CD14-positive monocyte (primary cell): ENCODE measurements at regions not wholly inside any gene's neighbourhood (a gene's known extent, or its start where the extent isn't known, plus 50 kb on each side); places are given as distances from the start of the nearest gene placed in this dataset.

ENCODE experiments used
- DNase-seq, 3 donors: peaks; one replicate each; pipeline ENCODE4 v3.0.0-alpha.2; 2011 to 2022
- H2AFZ ChIP-seq: 2 replicates; pipeline ENCODE4 v1.6.0; 2012; ENCODE audit warnings: mild to moderate bottlenecking, low read depth, low read length, inconsistent platforms; ENCODE audit not compliant: insufficient read depth, poor library complexity, severe bottlenecking
- H3K27ac ChIP-seq, 2 donors: 1 replicate in 1 of 2; 2 replicates in 1 of 2; pipeline ENCODE4 v1.5.1; 2012 to 2013; ENCODE audit warnings: low read length in 2 of 2, control low read depth in 1 of 2, inconsistent platforms in 1 of 2, low read depth in 1 of 2, mild to moderate bottlenecking in 1 of 2
- H3K27me3 ChIP-seq, 2 donors: one replicate each; pipeline versions ENCODE4 v1.6.0 to v1.6.1; 2011 to 2013; ENCODE audit warnings: low read length in 2 of 2; ENCODE audit not compliant: control insufficient read depth in 2 of 2, insufficient read depth in 2 of 2
- H3K36me3 ChIP-seq, 2 donors: replicated peaks in 1 of 2; 1 replicate in 1 of 2; 2 replicates in 1 of 2; pipeline versions ENCODE4 v1.5.1 to v1.6.1; 2012 to 2013; ENCODE audit warnings: low read length in 2 of 2, control low read depth in 1 of 2, inconsistent platforms in 1 of 2, mild to moderate bottlenecking in 1 of 2; ENCODE audit not compliant: insufficient read depth in 2 of 2, control insufficient read depth in 1 of 2
- H3K4me1 ChIP-seq, 2 donors: 1 replicate in 1 of 2; 2 replicates in 1 of 2; pipeline versions ENCODE4 v1.5.1 to v1.6.1; 2012 to 2013; ENCODE audit warnings: low read length in 2 of 2, control low read depth in 1 of 2, inconsistent platforms in 1 of 2, mild to moderate bottlenecking in 1 of 2, moderate library complexity in 1 of 2; ENCODE audit not compliant: insufficient read depth in 2 of 2, control insufficient read depth in 1 of 2
- H3K4me2 ChIP-seq: replicated peaks from 2 replicates; pipeline ENCODE3; 2012; ENCODE audit warnings: low read length, moderate library complexity, mild to moderate bottlenecking; ENCODE audit not compliant: poor library complexity, severe bottlenecking; ENCODE audit errors: extremely low read depth
- H3K4me3 ChIP-seq, 3 experiments: fragments of 200-600 bp in 1 of 3; sonication (generic) in 1 of 3; replicated peaks in 1 of 3; 1 replicate in 2 of 3; 2 replicates in 1 of 3; pipeline ENCODE4 v1.5.1; 2011 to 2013; ENCODE audit warnings: low read length in 3 of 3, mild to moderate bottlenecking in 3 of 3, control low read depth in 2 of 3, low read depth in 2 of 3, inconsistent platforms in 1 of 3, moderate library complexity in 1 of 3
- H3K79me2 ChIP-seq: 2 replicates; pipeline ENCODE4 v1.6.0; 2012; ENCODE audit warnings: mild to moderate bottlenecking, control low read depth, inconsistent platforms, low read length, moderate library complexity; ENCODE audit not compliant: insufficient read depth
- H3K9ac ChIP-seq: 2 replicates; pipeline ENCODE4 v1.6.0; 2017; ENCODE audit warnings: low read length, mild to moderate bottlenecking; ENCODE audit not compliant: insufficient read depth, poor library complexity, severe bottlenecking
- H3K9me3 ChIP-seq, 2 donors: replicated peaks in 1 of 2; 1 replicate in 1 of 2; 2 replicates in 1 of 2; pipeline versions ENCODE4 v1.5.1 to v1.6.1; 2012 to 2013; ENCODE audit warnings: low read length in 2 of 2, control low read depth in 1 of 2; ENCODE audit not compliant: control insufficient read depth in 1 of 2, insufficient read depth in 1 of 2
- H4K20me1 ChIP-seq: 2 replicates; pipeline ENCODE4 v1.6.0; 2012; ENCODE audit warnings: mild to moderate bottlenecking, low read length, control low read depth, moderate library complexity; ENCODE audit not compliant: insufficient read depth
- H3K27ac Mint-ChIP-seq, 7 donors: one replicate each; pipeline ENCODE4 v1.8.0; 2020; ENCODE audit warnings: mild to moderate bottlenecking in 7 of 7, mixed read lengths in 7 of 7, moderate library complexity in 6 of 7, inconsistent platforms in 2 of 7
- H3K27me3 Mint-ChIP-seq, 3 donors: one replicate each; pipeline ENCODE4 v1.8.0; 2021 to 2022; ENCODE audit warnings: low read depth in 3 of 3, mild to moderate bottlenecking in 3 of 3, mixed read lengths in 3 of 3, moderate library complexity in 3 of 3, inconsistent platforms in 1 of 3
- H3K36me3 Mint-ChIP-seq, 2 donors: one replicate each; pipeline ENCODE4 v1.8.0; 2020; ENCODE audit warnings: mixed read lengths in 2 of 2, inconsistent platforms in 1 of 2, mild to moderate bottlenecking in 1 of 2
- H3K4me1 Mint-ChIP-seq: one replicate; pipeline ENCODE4 v1.8.0; 2020; ENCODE audit warnings: mild to moderate bottlenecking, mixed read lengths
- H3K4me3 Mint-ChIP-seq, 2 donors: one replicate each; pipeline ENCODE4 v1.8.0; 2020; ENCODE audit warnings: mild to moderate bottlenecking in 2 of 2, mixed read lengths in 2 of 2, moderate library complexity in 1 of 2
- H3K9me3 Mint-ChIP-seq, 7 donors: one replicate each; pipeline ENCODE4 v1.8.0; 2020 to 2022; ENCODE audit warnings: mixed read lengths in 7 of 7, mild to moderate bottlenecking in 6 of 7, moderate library complexity in 6 of 7, inconsistent platforms in 2 of 7
- WGBS: methylation state at CpG from one replicate; pipeline ENCODE4 v1.1.5; 2013; ENCODE audit warnings: missing lambda C conversion rate; ENCODE audit not compliant: insufficient coverage; 5-methylcytosine and 5-hydroxymethylcytosine counted together
- intact Hi-C, 2 donors: fragments of 100-400 bp; cut with micrococcal nuclease; formaldehyde crosslinking; loops; one replicate each; pipeline versions ENCODE4 v1.15.0 to v1.15.1; 2023
- TF ChIP-seq, protein P1 (sequence below): fragments of 200-600 bp; IDR thresholded peaks from one replicate; pipeline ENCODE4 v1.8.0; 2022; ENCODE audit warnings: antibody characterized with exemption, mild to moderate bottlenecking

DNA sequence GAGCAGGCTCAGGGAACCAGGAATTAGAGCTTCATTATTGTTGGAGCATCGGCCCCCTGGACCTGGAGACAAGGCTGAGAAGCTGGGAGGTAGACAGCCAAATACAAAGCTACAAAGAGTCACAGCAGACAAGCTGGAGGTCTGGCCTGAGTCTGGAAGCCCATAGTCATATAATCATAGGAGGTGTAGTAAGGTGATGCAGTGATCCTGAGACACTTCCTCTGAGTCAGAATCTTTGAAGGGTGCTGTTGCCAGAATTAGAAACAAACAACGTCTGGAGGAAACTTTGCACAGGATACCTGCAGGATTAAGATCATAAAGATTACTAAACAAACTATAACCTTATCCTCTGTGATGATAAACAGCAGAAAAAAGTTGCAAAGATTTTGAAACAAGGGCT is 213.8 kb downstream of the DSC3 start:
- Mint-ChIP-seq H3K4me3 (no peak overlapping the region), H3K36me3 (no peaks in the 10 kb centered on the region), H3K4me1 (no peaks in the 10 kb centered on the region), H3K27me3 (no peaks in the 10 kb centered on the region), H3K9me3 (peaks cover 0 to 10% (median 0%) of the 10 kb centered on the region in 7 donors), H3K27ac (no peak overlapping the region)
- no peaks in the 10 kb centered on the region for H3K79me2 ChIP-seq
- intact Hi-C loops: no loop called here
- H3K27me3 ChIP-seq: no peaks in the 10 kb centered on the region
- H3K4me2 ChIP-seq: no peak overlapping the region
- H3K4me1 ChIP-seq: no peaks in the 10 kb centered on the region
- TF ChIP-seq, protein P1, sequence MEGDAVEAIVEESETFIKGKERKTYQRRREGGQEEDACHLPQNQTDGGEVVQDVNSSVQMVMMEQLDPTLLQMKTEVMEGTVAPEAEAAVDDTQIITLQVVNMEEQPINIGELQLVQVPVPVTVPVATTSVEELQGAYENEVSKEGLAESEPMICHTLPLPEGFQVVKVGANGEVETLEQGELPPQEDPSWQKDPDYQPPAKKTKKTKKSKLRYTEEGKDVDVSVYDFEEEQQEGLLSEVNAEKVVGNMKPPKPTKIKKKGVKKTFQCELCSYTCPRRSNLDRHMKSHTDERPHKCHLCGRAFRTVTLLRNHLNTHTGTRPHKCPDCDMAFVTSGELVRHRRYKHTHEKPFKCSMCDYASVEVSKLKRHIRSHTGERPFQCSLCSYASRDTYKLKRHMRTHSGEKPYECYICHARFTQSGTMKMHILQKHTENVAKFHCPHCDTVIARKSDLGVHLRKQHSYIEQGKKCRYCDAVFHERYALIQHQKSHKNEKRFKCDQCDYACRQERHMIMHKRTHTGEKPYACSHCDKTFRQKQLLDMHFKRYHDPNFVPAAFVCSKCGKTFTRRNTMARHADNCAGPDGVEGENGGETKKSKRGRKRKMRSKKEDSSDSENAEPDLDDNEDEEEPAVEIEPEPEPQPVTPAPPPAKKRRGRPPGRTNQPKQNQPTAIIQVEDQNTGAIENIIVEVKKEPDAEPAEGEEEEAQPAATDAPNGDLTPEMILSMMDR: no peak
- WGBS: 86% methylated on average over 1 of the region's 2 CpGs
- no peak overlapping the region for H3K4me3 ChIP-seq
- H4K20me1 ChIP-seq: no peaks in the 10 kb centered on the region
- H2AFZ ChIP-seq: no peak overlapping the region
- H3K27ac ChIP-seq: no peak overlapping the region
- H3K9ac ChIP-seq: no peak overlapping the region
- H3K36me3 ChIP-seq: no peaks in the 10 kb centered on the region
- no peaks in the 10 kb centered on the region for H3K9me3 ChIP-seq
- no peak for DNase-seq

DNA sequence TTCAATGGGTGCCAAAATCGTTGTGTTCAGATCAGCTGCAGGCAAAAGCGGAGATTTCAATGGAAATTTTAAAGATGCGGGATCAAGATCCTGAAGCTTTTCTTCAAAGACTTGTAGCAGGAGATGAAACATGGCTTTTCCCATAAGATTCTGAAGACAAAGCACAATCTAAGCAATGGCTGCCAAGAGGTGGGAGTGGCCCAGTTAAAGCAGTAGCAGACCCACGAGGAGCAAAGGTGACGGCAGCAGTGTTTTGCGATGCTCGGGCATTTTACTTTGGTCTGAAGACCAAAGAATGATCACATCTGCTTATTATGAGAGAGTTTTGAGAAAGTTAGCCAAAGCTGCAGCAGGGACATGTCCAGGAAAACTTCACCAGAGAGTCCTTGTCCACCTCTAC is 222.9 kb downstream of the DSC3 start:
- DNase-seq: no peak
- H4K20me1 ChIP-seq: no peaks in the 10 kb centered on the region
- no peaks in the 10 kb centered on the region for H3K79me2 ChIP-seq
- H3K4me3 Mint-ChIP-seq: no peak overlapping the region
- peaks cover 0 to 6% of the 10 kb centered on the region in 2 donors for H3K9me3 ChIP-seq
- H3K36me3 ChIP-seq: no peaks in the 10 kb centered on the region
- H3K27ac ChIP-seq: no peak overlapping the region
- intact Hi-C loops: no loop called here
- no peak overlapping the region for H3K4me2 ChIP-seq
- H3K36me3 Mint-ChIP-seq: no peaks in the 10 kb centered on the region
- TF ChIP-seq, protein P1: no peak
- H3K4me1 Mint-ChIP-seq: no peaks in the 10 kb centered on the region
- no peak overlapping the region for H3K9ac ChIP-seq
- H3K27me3 ChIP-seq: no peaks in the 10 kb centered on the region
- H2AFZ ChIP-seq: no peak overlapping the region
- no peak overlapping the region for H3K4me3 ChIP-seq
- H3K4me1 ChIP-seq: no peaks in the 10 kb centered on the region
- peaks cover 0 to 3% (median 0%) of the 10 kb centered on the region in 7 donors for H3K9me3 Mint-ChIP-seq
- no peak overlapping the region for H3K27ac Mint-ChIP-seq
- 97% methylated on average over 7 of the region's 7 CpGs for WGBS
- H3K27me3 Mint-ChIP-seq: peaks cover 0 to 2% (median 0%) of the 10 kb centered on the region in 3 donors
